Caco-2 (cell line): ENCODE measurements at regions not wholly inside any gene's neighbourhood (a gene's known extent, or its start where the extent isn't known, plus 50 kb on each side); places are given as distances from the start of the nearest gene placed in this dataset.
A peak's percentile ranks its signal among the peaks of the same experiment; 100 is the strongest.

Source experiments
- BruUV-seq: library from RNA; stranded (reverse); fragments of 400-500 nt; replicated peaks from 2 replicates; lab custom pipeline; 2021; lab: Mats Ljungman, UMichigan
- CTCF ChIA-PET: fragments of 300-600 bp; sonication (Branson Sonifier 250); formaldehyde crosslinking; loops from one replicate; lab custom pipeline; 2022; ENCODE audit warnings: antibody characterized with exemption; lab: Charles Lee
- POLR2A ChIA-PET: fragments of 300-600 bp; sonication (Branson Sonifier 250); formaldehyde crosslinking; loops from one replicate; lab custom pipeline; 2022; ENCODE audit warnings: antibody characterized with exemption; lab: Charles Lee
- DNase-seq, 2 experiments: peaks; one replicate each; pipeline versions ENCODE4 v3.0.0 to v3.0.0-alpha.2; 2020 to 2022
- H3K27me3 ChIP-seq: replicated peaks from 2 replicates; pipeline ENCODE4 v1.6.0; 2011; ENCODE audit warnings: low read length; ENCODE audit not compliant: control insufficient read depth, insufficient read depth
- H3K36me3 ChIP-seq: 2 replicates; pipeline ENCODE4 v1.5.1; 2011; ENCODE audit warnings: low read length; ENCODE audit not compliant: control insufficient read depth, insufficient read depth
- H3K4me1 ChIP-seq: fragments of 250-450 bp; sonication (Bioruptor Pico); 2 replicates; pipeline ENCODE4 v1.5.1; 2020; ENCODE audit warnings: mild to moderate bottlenecking
- H3K4me3 ChIP-seq: 2 replicates; pipeline ENCODE4 v1.5.1; 2011; ENCODE audit warnings: low read depth, mild to moderate bottlenecking, control low read depth, low read length
- H3K9me3 ChIP-seq: fragments of 250-450 bp; sonication (Bioruptor Pico); 2 replicates; pipeline ENCODE4 v1.5.1; 2020; ENCODE audit warnings: mild to moderate bottlenecking, moderate library complexity
- H3K27ac Mint-ChIP-seq: one replicate; pipeline ENCODE4 v1.8.0; 2022; ENCODE audit warnings: mixed read lengths; ENCODE audit not compliant: unreplicated experiment
- H3K27me3 Mint-ChIP-seq: one replicate; pipeline ENCODE4 v1.8.0; 2022; ENCODE audit warnings: mixed read lengths; ENCODE audit not compliant: insufficient read depth, unreplicated experiment
- H3K36me3 Mint-ChIP-seq: one replicate; pipeline ENCODE4 v1.8.0; 2022; ENCODE audit warnings: mild to moderate bottlenecking, mixed read lengths; ENCODE audit not compliant: insufficient read depth, unreplicated experiment
- H3K4me1 Mint-ChIP-seq: one replicate; pipeline ENCODE4 v1.8.0; 2022; ENCODE audit warnings: low read depth, mixed read lengths; ENCODE audit not compliant: unreplicated experiment
- H3K4me3 Mint-ChIP-seq: one replicate; pipeline ENCODE4 v1.8.0; 2022; ENCODE audit warnings: mild to moderate bottlenecking, moderate library complexity, mixed read lengths; ENCODE audit not compliant: unreplicated experiment
- H3K9me3 Mint-ChIP-seq: one replicate; pipeline ENCODE4 v1.8.0; 2022; ENCODE audit warnings: mixed read lengths; ENCODE audit not compliant: unreplicated experiment
- CTCF ChIP-seq, 2 experiments: fragments of 200-600 bp in 1 of 2; IDR thresholded peaks; 1 replicate in 1 of 2; 2 replicates in 1 of 2; pipeline versions ENCODE4 v1.5.1 to v1.8.0; 2011 to 2022; ENCODE audit warnings: antibody characterized with exemption in 1 of 2, control low read depth in 1 of 2, inconsistent platforms in 1 of 2, low read depth in 1 of 2, low read length in 1 of 2, mild to moderate bottlenecking in 1 of 2, moderate library complexity in 1 of 2; ENCODE audit not compliant: insufficient read depth in 1 of 2, severe bottlenecking in 1 of 2, unreplicated experiment in 1 of 2
- intact Hi-C: fragments of 100-400 bp; cut with micrococcal nuclease; formaldehyde crosslinking; loops from one replicate; pipeline ENCODE4 v1.10.0; 2022; ENCODE audit not compliant: unreplicated experiment

DNA sequence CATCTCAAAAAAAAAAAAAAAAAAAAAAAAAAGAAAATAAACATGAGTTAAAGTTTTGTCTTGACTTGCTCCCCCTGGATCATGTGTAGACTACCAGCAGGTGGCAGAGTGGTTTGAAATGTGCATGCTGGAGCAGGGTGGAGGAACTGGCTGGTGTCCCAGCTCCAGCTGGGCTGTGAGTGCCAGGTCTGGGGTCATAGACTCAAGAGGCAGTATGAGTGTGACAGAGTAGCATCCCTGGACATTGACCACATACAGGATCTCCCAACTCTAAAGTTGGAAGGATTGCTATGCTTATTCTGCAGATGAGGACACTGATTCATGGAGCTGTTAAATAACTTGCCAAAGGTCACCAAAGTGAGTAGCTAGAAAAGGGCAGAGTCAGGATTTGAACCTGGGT is 198.0 kb upstream of the MPHOSPH6 start:
- CTCF ChIA-PET, result interaction anchor here (0.6 to 1.2 kb wide), 13 partner anchors 40 to 769 kb away, joined by 3 to 27 read pairs (median 5); no protein-coding TSS in a partner anchor
- no peaks in the 10 kb centered on the region for H3K36me3 Mint-ChIP-seq
- peaks cover 20% of the 10 kb centered on the region for H3K27me3 Mint-ChIP-seq
- POLR2A ChIA-PET, result no interaction called here
- intact Hi-C loops, result loop anchor here (1.0 kb wide), 2 partner anchors 88 to 212 kb away; no protein-coding TSS in a partner anchor
- peak; percentile 46 to 63 for TF ChIP-seq CTCF (IDR thresholded peaks at IDR 0.05; ENCODE audit: insufficient read depth in 1 of 2, low read depth in 1 of 2, low read length in 1 of 2, severe bottlenecking in 1 of 2, unreplicated experiment in 1 of 2)
- no peak overlapping the region for H3K4me3 Mint-ChIP-seq
- H3K27ac Mint-ChIP-seq, result no peak overlapping the region
- Histone ChIP-seq H3K27me3 (no peaks in the 10 kb centered on the region; the same call in 1 of the 2 replicates), H3K36me3 (no peaks in the 10 kb centered on the region), H3K9me3 (no peaks in the 10 kb centered on the region), H3K4me3 (no peak overlapping the region), H3K4me1 (no peaks in the 10 kb centered on the region)
- BruUV-seq, result no TSS peak
- H3K9me3 Mint-ChIP-seq, result no peaks in the 10 kb centered on the region
- H3K4me1 Mint-ChIP-seq, result no peaks in the 10 kb centered on the region
- DNase-seq, result peak; percentile 62

GRCh38 chr16:82366462-82366861 is 196.4 kb upstream of the MPHOSPH6 start:
- H3K36me3 Mint-ChIP-seq, result no peaks in the 10 kb centered on the region
- BruUV-seq, result no TSS peak
- no peak for TF ChIP-seq CTCF (IDR thresholded peaks at IDR 0.05; ENCODE audit: insufficient read depth in 1 of 2, low read depth in 1 of 2, low read length in 1 of 2, severe bottlenecking in 1 of 2, unreplicated experiment in 1 of 2)
- POLR2A ChIA-PET, result no interaction called here
- H3K4me1 ChIP-seq, result no peaks in the 10 kb centered on the region
- H3K27ac Mint-ChIP-seq, result no peak overlapping the region
- H3K4me1 Mint-ChIP-seq, result no peaks in the 10 kb centered on the region
- CTCF ChIA-PET, result interaction anchor here (0.6 kb wide), 2 partner anchors 500 to 1373 kb away, joined by 3 to 9 read pairs; no protein-coding TSS in a partner anchor
- DNase-seq, result no peak
- no peak overlapping the region for H3K4me3 Mint-ChIP-seq
- H3K9me3 Mint-ChIP-seq, result no peaks in the 10 kb centered on the region
- peaks cover 20% of the 10 kb centered on the region for H3K27me3 Mint-ChIP-seq
- no peaks in the 10 kb centered on the region for H3K36me3 ChIP-seq
- H3K27me3 ChIP-seq, result no peaks in the 10 kb centered on the region; the same call in 1 of the 2 replicates
- H3K4me3 ChIP-seq, result no peak overlapping the region
- intact Hi-C loops, result no loop called here
- no peaks in the 10 kb centered on the region for H3K9me3 ChIP-seq

DNA sequence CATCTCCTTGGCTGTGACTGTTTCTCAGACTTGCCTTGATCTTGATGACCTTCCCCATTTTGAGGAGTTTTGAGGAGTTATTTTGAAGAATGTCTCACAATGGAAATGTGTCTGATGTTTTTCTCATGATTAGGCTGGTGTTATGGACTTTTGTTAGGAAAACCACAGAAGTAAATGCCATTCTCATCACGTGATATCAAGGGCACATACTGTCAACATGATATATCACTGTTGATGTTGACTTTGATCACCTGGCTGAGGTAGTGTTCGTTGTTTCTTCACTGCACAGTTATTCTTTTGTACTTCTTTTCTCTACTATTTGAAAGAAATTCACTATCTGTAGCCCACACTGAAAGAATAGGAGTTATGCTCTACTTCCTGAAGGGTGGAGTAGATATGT is 194.7 kb upstream of the MPHOSPH6 start:
- H3K4me3 Mint-ChIP-seq, result no peak overlapping the region
- peaks cover 20% of the 10 kb centered on the region for H3K27me3 Mint-ChIP-seq
- H3K4me3 ChIP-seq, result no peak overlapping the region
- H3K36me3 ChIP-seq, result no peaks in the 10 kb centered on the region
- CTCF ChIA-PET, result no interaction called here
- H3K27me3 ChIP-seq, result no peaks in the 10 kb centered on the region; the same call in 1 of the 2 replicates
- H3K4me1 ChIP-seq, result no peaks in the 10 kb centered on the region
- H3K36me3 Mint-ChIP-seq, result no peaks in the 10 kb centered on the region
- H3K27ac Mint-ChIP-seq, result no peak overlapping the region
- H3K4me1 Mint-ChIP-seq, result no peaks in the 10 kb centered on the region
- no TSS peak for BruUV-seq
- intact Hi-C loops, result no loop called here
- no peak for TF ChIP-seq CTCF (IDR thresholded peaks at IDR 0.05; ENCODE audit: insufficient read depth in 1 of 2, low read depth in 1 of 2, low read length in 1 of 2, severe bottlenecking in 1 of 2, unreplicated experiment in 1 of 2)
- POLR2A ChIA-PET, result no interaction called here
- H3K9me3 Mint-ChIP-seq, result no peaks in the 10 kb centered on the region
- no peaks in the 10 kb centered on the region for H3K9me3 ChIP-seq
- no peak for DNase-seq
